Adrenal gland (tissue), 9 donors: ENCODE measurements at regions not wholly inside any gene's neighbourhood (a gene's known extent, or its start where the extent isn't known, plus 50 kb on each side); places are given as distances from the start of the nearest gene placed in this dataset.

ENCODE experiments used
- DNase-seq, 7 donors: peaks; one replicate each; pipeline ENCODE4 v3.0.0-alpha.2; 2019 to 2020
- H3K27ac ChIP-seq, 5 donors: fragments of 200-600 bp; sonication (generic) in 4 of 5; 1 replicate in 3 of 5; 2 replicates in 2 of 5; pipeline versions ENCODE4 v1.5.1 to v1.8.0; 2016 to 2020; ENCODE audit warnings: mild to moderate bottlenecking in 1 of 5
- H3K27me3 ChIP-seq: fragments of 200-600 bp; 2 replicates; pipeline ENCODE4 v1.8.0; 2021
- H3K36me3 ChIP-seq, 2 donors: fragments of 200-600 bp; replicated peaks in 1 of 2; 1 replicate in 1 of 2; 2 replicates in 1 of 2; pipeline versions ENCODE4 v1.5.1 to v1.8.0; 2018 to 2022
- H3K4me1 ChIP-seq, 2 donors: fragments of 200-600 bp; replicated peaks in 1 of 2; 1 replicate in 1 of 2; 2 replicates in 1 of 2; pipeline versions ENCODE4 v1.5.1 to v1.8.0; 2018 to 2021
- H3K4me3 ChIP-seq, 4 donors: fragments of 200-600 bp; sonication (generic) in 3 of 4; one replicate each; pipeline ENCODE4 v1.5.1; 2016 to 2018
- H3K9me3 ChIP-seq, 3 donors: fragments of 200-600 bp; sonication (generic) in 1 of 3; replicated peaks in 1 of 3; 1 replicate in 2 of 3; 2 replicates in 1 of 3; pipeline versions ENCODE4 v1.5.1 to v1.8.0; 2016 to 2021
- POLR2A ChIP-seq, 2 donors: fragments of 450-650 bp; IDR thresholded peaks; one replicate each; pipeline ENCODE4 v1.6.1; 2017; ENCODE audit warnings: antibody characterized with exemption in 2 of 2, mild to moderate bottlenecking in 2 of 2, moderate library complexity in 1 of 2
- WGBS, 4 donors: extraction: QIAGEN DNeasy Blood & Tissue Kit in 2 of 4; methylation state at CpG; one replicate each; pipeline versions ENCODE4 v1.1.5 to v1.1.7; 2013 to 2017; 5-methylcytosine and 5-hydroxymethylcytosine counted together
- intact Hi-C, 2 donors: fragments of 100-400 bp; cut with DNase I; formaldehyde crosslinking; loops; one replicate each; pipeline versions ENCODE4 v1.14.1 to v1.15.0; 2022 to 2023
- TF ChIP-seq, protein P1 (sequence below), 6 experiments: fragments of 450-650 bp in 4 of 6; fragments of 200-600 bp in 2 of 6; sonication (generic) in 1 of 6; IDR thresholded peaks; 1 replicate in 5 of 6; 2 replicates in 1 of 6; pipeline versions ENCODE4 v1.5.1 to v1.8.0; 2016 to 2021; ENCODE audit warnings: antibody characterized with exemption in 6 of 6, mild to moderate bottlenecking in 2 of 6, moderate library complexity in 1 of 6
- donor health status: healthy with polysubstance abuse.
- donor health status: Bipolar disorder and iron deficiency.
- donor health status: DM: yes; HTN: yes; CAD: no.
- donor health status: DM: no; HTN: no; CAD: no.
- donor health status: DM: no; HTN: no; CAD: no.

DNA sequence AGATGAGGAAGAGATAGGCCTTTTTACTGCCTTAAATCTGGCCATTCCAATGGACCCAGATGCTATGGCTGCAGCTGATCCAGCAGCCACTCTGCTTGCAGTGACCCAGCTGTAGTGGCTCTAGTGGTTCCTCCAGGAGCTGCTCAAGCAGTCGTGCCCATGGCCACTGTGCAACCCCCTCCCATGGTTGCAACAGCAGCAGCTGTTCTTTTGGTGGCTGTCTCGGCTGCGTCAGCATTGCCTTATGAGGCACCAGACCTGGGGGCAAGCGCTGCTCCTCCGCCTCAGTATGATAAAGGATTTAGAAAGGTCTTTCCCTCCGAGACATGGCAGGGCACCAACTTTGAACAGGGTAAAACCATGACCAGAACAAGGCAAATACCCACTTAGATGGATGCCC, 384.9 kb upstream of the DCC start:
- no peak overlapping the region for H3K27ac ChIP-seq
- no peak for DNase-seq
- no peak for TF ChIP-seq POLR2A (IDR thresholded peaks at IDR 0.05)
- TF ChIP-seq, protein P1, sequence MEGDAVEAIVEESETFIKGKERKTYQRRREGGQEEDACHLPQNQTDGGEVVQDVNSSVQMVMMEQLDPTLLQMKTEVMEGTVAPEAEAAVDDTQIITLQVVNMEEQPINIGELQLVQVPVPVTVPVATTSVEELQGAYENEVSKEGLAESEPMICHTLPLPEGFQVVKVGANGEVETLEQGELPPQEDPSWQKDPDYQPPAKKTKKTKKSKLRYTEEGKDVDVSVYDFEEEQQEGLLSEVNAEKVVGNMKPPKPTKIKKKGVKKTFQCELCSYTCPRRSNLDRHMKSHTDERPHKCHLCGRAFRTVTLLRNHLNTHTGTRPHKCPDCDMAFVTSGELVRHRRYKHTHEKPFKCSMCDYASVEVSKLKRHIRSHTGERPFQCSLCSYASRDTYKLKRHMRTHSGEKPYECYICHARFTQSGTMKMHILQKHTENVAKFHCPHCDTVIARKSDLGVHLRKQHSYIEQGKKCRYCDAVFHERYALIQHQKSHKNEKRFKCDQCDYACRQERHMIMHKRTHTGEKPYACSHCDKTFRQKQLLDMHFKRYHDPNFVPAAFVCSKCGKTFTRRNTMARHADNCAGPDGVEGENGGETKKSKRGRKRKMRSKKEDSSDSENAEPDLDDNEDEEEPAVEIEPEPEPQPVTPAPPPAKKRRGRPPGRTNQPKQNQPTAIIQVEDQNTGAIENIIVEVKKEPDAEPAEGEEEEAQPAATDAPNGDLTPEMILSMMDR (IDR thresholded peaks at IDR 0.05), result no peak
- H3K36me3 ChIP-seq, result no peaks in the 10 kb centered on the region
- 73 to 85% (median 79%) methylated on average over 5 to 6 of the region's 6 CpGs; no CpG with 5 or more reads in 1 of the 4 donors for WGBS, 4 donors
- intact Hi-C loops, result no loop called here
- H3K27me3 ChIP-seq, result no peaks in the 10 kb centered on the region
- no peak overlapping the region for H3K4me3 ChIP-seq
- no peaks in the 10 kb centered on the region for H3K4me1 ChIP-seq
- H3K9me3 ChIP-seq, result no peaks in the 10 kb centered on the region

DNA sequence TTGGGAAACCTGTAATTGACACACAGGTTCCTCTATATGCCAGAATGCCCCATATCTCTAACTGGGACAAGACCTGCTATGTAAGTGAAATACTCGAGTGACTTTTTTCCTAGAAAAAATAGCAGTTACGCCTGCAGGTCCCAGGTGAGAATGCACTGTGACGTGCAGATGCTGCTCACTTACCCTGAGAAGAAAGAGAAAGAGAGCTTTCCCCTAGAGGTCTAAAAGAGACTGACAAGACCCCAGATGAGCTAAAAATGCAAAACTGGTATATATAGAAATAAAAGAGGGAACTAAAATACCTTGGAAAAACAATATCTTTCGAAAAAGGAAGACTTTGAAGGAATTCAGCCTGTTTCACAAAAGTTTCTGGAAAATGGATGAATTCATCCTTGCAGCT, 383.0 kb upstream of the DCC start:
- Histone ChIP-seq H3K4me1 (no peaks in the 10 kb centered on the region), H3K4me3 (no peak overlapping the region), H3K9me3 (no peaks in the 10 kb centered on the region), H3K27me3 (no peaks in the 10 kb centered on the region), H3K27ac (no peak overlapping the region), H3K36me3 (no peaks in the 10 kb centered on the region)
- TF ChIP-seq, protein P1 (IDR thresholded peaks at IDR 0.05), result no peak
- TF ChIP-seq POLR2A (IDR thresholded peaks at IDR 0.05), result no peak
- intact Hi-C loops, result no loop called here
- 64 to 82% (median 72%) methylated on average over 4 of the region's 4 CpGs for WGBS, 4 donors
- DNase-seq, result no peak

DNA sequence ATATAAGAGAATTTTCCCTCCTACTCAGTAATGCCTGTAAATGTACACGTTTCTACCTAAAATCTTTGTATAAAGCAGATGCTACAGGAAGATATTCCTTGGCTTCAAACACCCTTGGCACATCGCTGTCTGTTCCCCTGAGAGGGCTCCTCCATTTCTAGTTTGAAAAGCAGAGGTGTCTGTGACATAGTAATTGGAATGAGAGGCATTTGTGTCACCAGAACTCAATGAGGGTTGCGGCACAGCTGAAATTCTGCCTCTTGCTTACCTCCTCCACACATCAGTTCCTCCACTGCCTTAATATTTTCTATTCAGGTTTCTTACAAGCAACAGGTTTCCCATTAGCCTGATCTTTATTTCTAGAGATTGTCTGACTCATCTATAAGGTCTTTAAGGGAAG, 359.9 kb upstream of the DCC start:
- intact Hi-C loops, result no loop called here
- DNase-seq, result no peak
- no peak for TF ChIP-seq POLR2A (IDR thresholded peaks at IDR 0.05)
- TF ChIP-seq, protein P1 (IDR thresholded peaks at IDR 0.05), result no peak
- 59 to 70% (median 63%) methylated on average over 3 of the region's 3 CpGs for WGBS, 4 donors
- no peaks in the 10 kb centered on the region for H3K27me3 ChIP-seq
- no peak overlapping the region for H3K4me3 ChIP-seq
- no peak overlapping the region for H3K27ac ChIP-seq
- H3K9me3 ChIP-seq, result no peaks in the 10 kb centered on the region
- H3K4me1 ChIP-seq, result no peaks in the 10 kb centered on the region
- H3K36me3 ChIP-seq, result no peaks in the 10 kb centered on the region

DNA sequence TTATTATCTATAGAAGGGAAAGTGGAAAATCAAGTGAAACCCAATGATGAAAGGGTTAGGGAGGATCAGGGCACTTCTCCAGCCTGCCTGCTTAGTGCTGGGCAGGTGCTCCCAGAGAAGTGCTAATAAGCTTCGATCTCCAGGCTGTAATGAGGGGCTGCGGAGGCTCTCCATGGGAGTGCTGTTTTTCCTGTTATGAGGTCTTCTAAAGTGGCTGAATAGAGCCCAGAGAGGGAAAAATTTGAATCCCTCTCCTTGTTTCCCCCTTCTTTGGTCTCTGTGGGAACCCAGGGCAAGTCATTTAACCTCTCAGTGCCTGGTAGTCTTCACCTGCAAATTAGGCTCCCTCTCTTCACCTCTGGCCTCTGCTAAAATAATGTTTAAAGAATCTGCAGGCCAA, 351.7 kb upstream of the DCC start:
- no peak overlapping the region for H3K4me3 ChIP-seq
- no peak overlapping the region for H3K27ac ChIP-seq
- H3K27me3 ChIP-seq, result no peaks in the 10 kb centered on the region
- no peak for TF ChIP-seq POLR2A (IDR thresholded peaks at IDR 0.05)
- TF ChIP-seq, protein P1 (IDR thresholded peaks at IDR 0.05), result no peak
- DNase-seq, result no peak
- H3K4me1 ChIP-seq, result no peaks in the 10 kb centered on the region
- no peaks in the 10 kb centered on the region for H3K36me3 ChIP-seq
- H3K9me3 ChIP-seq, result no peaks in the 10 kb centered on the region
- intact Hi-C loops, result no loop called here
- WGBS, 4 donors, result 18 to 29% (median 25%) methylated on average over 2 of the region's 2 CpGs
